Glutamatergic neuron (in vitro differentiated cells): ENCODE measurements at regions not wholly inside any gene's neighbourhood (a gene's known extent, or its start where the extent isn't known, plus 50 kb on each side); places are given as distances from the start of the nearest gene placed in this dataset.

Source experiments
- DNase-seq: peaks from one replicate; pipeline ENCODE4 v3.0.0; 2022
- H3K27ac Mint-ChIP-seq: one replicate; pipeline ENCODE4 v1.8.0; 2020; ENCODE audit warnings: mild to moderate bottlenecking, mixed read lengths, inconsistent platforms; ENCODE audit not compliant: unreplicated experiment
- H3K27me3 Mint-ChIP-seq: one replicate; pipeline ENCODE4 v1.8.0; 2020; ENCODE audit warnings: mild to moderate bottlenecking, moderate library complexity, mixed read lengths, inconsistent platforms; ENCODE audit not compliant: unreplicated experiment
- H3K36me3 Mint-ChIP-seq: one replicate; pipeline ENCODE4 v1.8.0; 2020; ENCODE audit warnings: mild to moderate bottlenecking, mixed read lengths, inconsistent platforms; ENCODE audit not compliant: unreplicated experiment
- H3K4me1 Mint-ChIP-seq: one replicate; pipeline ENCODE4 v1.8.0; 2020; ENCODE audit warnings: mild to moderate bottlenecking, low read depth, mixed read lengths, inconsistent platforms; ENCODE audit not compliant: unreplicated experiment
- H3K4me3 Mint-ChIP-seq: one replicate; pipeline ENCODE4 v1.8.0; 2020; ENCODE audit warnings: mild to moderate bottlenecking, mixed read lengths, inconsistent platforms; ENCODE audit not compliant: unreplicated experiment
- H3K9me3 Mint-ChIP-seq: one replicate; pipeline ENCODE4 v1.8.0; 2020; ENCODE audit warnings: mild to moderate bottlenecking, moderate library complexity, mixed read lengths, inconsistent platforms; ENCODE audit not compliant: unreplicated experiment
- CTCF ChIP-seq: fragments of 200-600 bp; sonication (generic); IDR thresholded peaks from one replicate; pipeline ENCODE4 v1.5.0; 2021; ENCODE audit not compliant: partially characterized antibody, unreplicated experiment

DNA sequence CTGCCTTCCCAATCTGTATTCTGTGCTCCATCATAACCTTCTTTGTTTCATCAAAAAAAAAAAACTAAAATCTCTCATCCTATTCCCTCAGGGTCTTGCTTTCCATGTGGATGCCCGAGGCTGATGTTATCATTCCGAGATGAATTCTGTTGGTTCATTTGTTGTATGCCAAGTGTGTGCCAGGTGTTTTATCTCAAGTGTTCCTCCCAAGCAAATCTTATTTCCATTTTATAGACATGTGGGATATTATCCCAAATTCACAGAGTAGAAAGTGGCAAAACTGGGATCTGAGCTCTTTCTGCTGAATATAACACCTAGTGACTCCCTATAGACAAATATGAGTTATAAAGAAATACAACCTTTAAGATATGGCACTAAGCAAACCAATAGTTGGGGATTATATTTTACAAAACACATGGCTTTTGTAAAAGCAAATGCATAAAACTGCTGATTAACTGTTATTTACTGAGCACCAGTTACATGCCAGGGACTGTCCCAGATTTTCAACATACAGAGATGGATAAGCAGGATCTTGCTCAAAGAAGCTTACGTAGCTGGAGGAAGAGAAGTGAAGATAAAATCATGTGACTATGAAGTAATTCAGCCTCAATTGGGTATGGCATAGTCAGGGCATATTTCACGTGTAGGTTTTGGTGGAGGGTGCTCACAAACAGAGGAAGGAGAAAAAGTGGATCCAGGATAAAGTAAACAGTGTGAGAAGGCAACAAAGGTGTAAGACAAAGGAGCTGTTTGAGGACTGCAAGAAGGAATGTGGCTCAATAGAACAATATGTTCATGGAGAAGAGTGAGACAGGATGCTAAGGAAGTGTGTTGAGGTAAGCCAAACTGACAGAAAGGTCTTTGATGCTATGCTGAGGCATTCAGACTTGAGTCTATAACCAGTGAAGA lies 143.3 kb upstream of the ADAMTSL1 start:
- Mint-ChIP-seq H3K4me3 (no peak overlapping the region), H3K4me1 (no peaks in the 10 kb centered on the region), H3K27ac (no peak overlapping the region), H3K27me3 (no peaks in the 10 kb centered on the region), H3K36me3 (no peaks in the 10 kb centered on the region), H3K9me3 (no peaks in the 10 kb centered on the region)
- no peak for DNase-seq
- no peak for TF ChIP-seq CTCF

DNA sequence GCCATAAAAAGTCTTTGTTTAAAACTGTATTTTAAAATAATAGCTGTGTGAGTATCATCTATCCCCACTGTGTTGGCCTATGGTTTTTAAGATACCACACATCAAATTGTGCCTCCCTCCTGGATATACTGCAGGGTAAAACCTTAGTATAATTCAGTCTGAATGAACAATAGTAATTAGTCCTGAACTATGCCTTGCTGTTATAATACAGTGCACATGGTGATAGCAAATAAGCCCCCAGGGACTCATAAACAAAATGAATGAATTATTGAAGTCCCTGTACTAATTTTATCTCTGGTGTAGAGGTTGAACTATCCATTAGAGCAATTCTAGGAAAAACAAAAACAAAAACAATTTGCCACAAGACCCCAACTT lies 142.7 kb upstream of the ADAMTSL1 start:
- no peaks in the 10 kb centered on the region for H3K27me3 Mint-ChIP-seq
- no peak overlapping the region for H3K27ac Mint-ChIP-seq
- no peak overlapping the region for H3K4me3 Mint-ChIP-seq
- H3K36me3 Mint-ChIP-seq = no peaks in the 10 kb centered on the region
- no peak for DNase-seq
- no peaks in the 10 kb centered on the region for H3K4me1 Mint-ChIP-seq
- TF ChIP-seq CTCF = no peak
- no peaks in the 10 kb centered on the region for H3K9me3 Mint-ChIP-seq

DNA sequence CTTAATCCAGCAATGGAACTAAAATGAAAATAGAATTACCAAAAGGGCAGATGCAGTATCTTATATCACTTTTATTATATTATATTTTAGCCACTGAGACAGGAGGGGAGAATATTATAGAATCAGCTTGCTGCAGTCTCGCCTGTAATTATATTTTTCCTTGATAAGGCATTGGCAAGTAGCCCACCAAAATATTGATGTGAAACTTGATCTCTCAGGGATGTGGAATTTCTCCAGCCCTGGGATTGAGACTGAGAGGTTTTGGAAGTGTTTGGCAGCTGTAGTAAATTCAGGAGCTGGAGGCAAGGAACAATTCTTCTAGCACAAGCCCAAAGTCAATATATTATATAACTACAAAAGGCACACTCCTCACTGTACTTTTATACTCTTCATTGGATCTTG lies 142.1 kb upstream of the ADAMTSL1 start:
- Mint-ChIP-seq H3K9me3 (no peaks in the 10 kb centered on the region), H3K27me3 (no peaks in the 10 kb centered on the region), H3K4me3 (no peak overlapping the region), H3K36me3 (no peaks in the 10 kb centered on the region), H3K4me1 (no peaks in the 10 kb centered on the region), H3K27ac (no peak overlapping the region)
- no peak for DNase-seq
- no peak for TF ChIP-seq CTCF

DNA sequence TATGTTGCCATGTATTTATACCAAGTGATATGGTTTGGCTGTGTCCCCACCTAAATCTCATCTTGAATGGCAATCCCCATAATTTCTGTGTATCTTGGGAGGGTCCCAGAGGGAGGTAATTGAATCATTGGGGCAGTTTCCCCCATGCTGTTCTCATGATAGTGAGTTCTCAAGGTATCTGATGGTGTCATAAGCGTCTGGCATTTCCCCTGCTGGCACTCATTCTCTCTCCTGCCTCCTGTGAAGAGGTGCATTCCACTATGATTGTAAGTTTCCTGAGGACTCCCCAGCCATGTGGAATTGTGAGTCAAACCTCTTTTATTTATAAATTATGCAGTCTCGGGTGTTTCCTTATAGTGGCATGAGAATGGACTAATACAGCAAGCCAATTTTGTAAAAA lies 140.8 kb upstream of the ADAMTSL1 start:
- no peak overlapping the region for H3K4me3 Mint-ChIP-seq
- H3K27ac Mint-ChIP-seq = no peak overlapping the region
- H3K4me1 Mint-ChIP-seq = no peaks in the 10 kb centered on the region
- no peaks in the 10 kb centered on the region for H3K36me3 Mint-ChIP-seq
- no peak for DNase-seq
- TF ChIP-seq CTCF = no peak
- H3K9me3 Mint-ChIP-seq = no peaks in the 10 kb centered on the region
- no peaks in the 10 kb centered on the region for H3K27me3 Mint-ChIP-seq

DNA sequence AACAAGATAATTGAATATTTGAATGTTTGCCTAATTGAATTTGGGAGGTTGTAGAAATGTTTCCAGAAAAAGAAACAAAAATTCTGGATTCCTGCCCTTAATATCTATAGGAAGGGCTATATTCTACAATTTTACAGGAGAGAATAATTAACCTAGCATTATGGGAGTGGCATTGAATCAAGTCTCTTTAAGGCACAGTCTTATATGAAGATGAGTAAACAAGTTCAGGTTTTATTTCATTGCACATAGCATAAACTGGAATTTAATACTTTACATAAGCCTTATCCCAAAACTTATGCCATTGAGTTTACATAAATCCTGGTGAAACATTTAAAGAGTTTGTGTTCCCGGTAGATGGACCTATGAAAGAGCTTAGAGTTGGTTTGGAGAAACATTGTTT lies 138.1 kb upstream of the ADAMTSL1 start:
- no peak for TF ChIP-seq CTCF
- peaks cover 4% of the 10 kb centered on the region for H3K36me3 Mint-ChIP-seq
- H3K27ac Mint-ChIP-seq = no peak overlapping the region
- no peaks in the 10 kb centered on the region for H3K4me1 Mint-ChIP-seq
- H3K4me3 Mint-ChIP-seq = no peak overlapping the region
- peaks cover under 1% of the 10 kb centered on the region for H3K9me3 Mint-ChIP-seq
- no peak for DNase-seq
- no peaks in the 10 kb centered on the region for H3K27me3 Mint-ChIP-seq
